Neural progenitor cell (in vitro differentiated cells): ENCODE measurements at regions not wholly inside any gene's neighbourhood (a gene's known extent, or its start where the extent isn't known, plus 50 kb on each side); places are given as distances from the start of the nearest gene placed in this dataset.
A peak's percentile ranks its signal among the peaks of the same experiment; 100 is the strongest.

ENCODE experiments used
- DNase-seq: peaks from one replicate; pipeline ENCODE4 v3.0.0-alpha.2; 2016; ENCODE audit warnings: low spot score
- H2AFZ ChIP-seq: fragments of 200-600 bp; sonication (generic); replicated peaks from 2 replicates; pipeline ENCODE4 v1.6.1; 2016; ENCODE audit warnings: antibody characterized with exemption
- H3F3A ChIP-seq: fragments of 200-600 bp; sonication (generic); 2 replicates; pipeline ENCODE4 v1.6.1; 2016; ENCODE audit warnings: antibody characterized with exemption, low read depth
- H3K27ac ChIP-seq: fragments of 200-600 bp; sonication (generic); 2 replicates; pipeline ENCODE4 v1.5.1; 2016; ENCODE audit warnings: mild to moderate bottlenecking
- H3K27me3 ChIP-seq: fragments of 200-600 bp; sonication (generic); 2 replicates; pipeline ENCODE4 v1.6.1; 2016; ENCODE audit warnings: mild to moderate bottlenecking, moderate library complexity
- H3K36me3 ChIP-seq: fragments of 200-600 bp; sonication (generic); 2 replicates; pipeline ENCODE4 v1.5.1; 2016
- H3K4me1 ChIP-seq: fragments of 200-600 bp; sonication (generic); 2 replicates; pipeline ENCODE4 v1.6.1; 2016; ENCODE audit warnings: mixed run types
- H3K4me2 ChIP-seq: fragments of 200-600 bp; sonication (generic); 2 replicates; pipeline ENCODE4 v1.6.1; 2016
- H3K4me3 ChIP-seq: fragments of 200-600 bp; sonication (generic); 2 replicates; pipeline ENCODE4 v1.5.1; 2016
- H3K79me2 ChIP-seq: fragments of 200-600 bp; sonication (generic); 2 replicates; pipeline ENCODE4 v1.6.1; 2016; ENCODE audit warnings: low read depth
- H3K9ac ChIP-seq: fragments of 200-600 bp; sonication (generic); 2 replicates; pipeline ENCODE4 v1.6.1; 2016
- H3K9me3 ChIP-seq: fragments of 200-600 bp; sonication (generic); 2 replicates; pipeline ENCODE4 v1.5.1; 2016; ENCODE audit warnings: low read depth
- H4K20me1 ChIP-seq: fragments of 200-600 bp; sonication (generic); 2 replicates; pipeline ENCODE4 v1.6.1; 2016; ENCODE audit warnings: low read depth
- H3K27ac Mint-ChIP-seq: 3 replicates; pipeline ENCODE4 v1.8.0; 2021; ENCODE audit warnings: mixed read lengths
- H3K27me3 Mint-ChIP-seq: 2 replicates; pipeline ENCODE4 v1.8.0; 2022; ENCODE audit warnings: low read depth, mild to moderate bottlenecking, inconsistent platforms, moderate library complexity, mixed read lengths; ENCODE audit not compliant: insufficient read depth
- H3K36me3 Mint-ChIP-seq: 3 replicates; pipeline ENCODE4 v1.8.0; 2021; ENCODE audit warnings: mixed read lengths
- H3K4me1 Mint-ChIP-seq: 3 replicates; pipeline ENCODE4 v1.8.0; 2021; ENCODE audit warnings: mixed read lengths
- H3K4me3 Mint-ChIP-seq: 3 replicates; pipeline ENCODE4 v1.8.0; 2021; ENCODE audit warnings: mild to moderate bottlenecking, moderate library complexity, mixed read lengths
- H3K9me3 Mint-ChIP-seq: 3 replicates; pipeline ENCODE4 v1.8.0; 2020; ENCODE audit warnings: mixed read lengths
- CTCF ChIP-seq: fragments of 200-600 bp; sonication (generic); IDR thresholded peaks from 2 replicates; pipeline ENCODE4 v1.5.1; 2017; ENCODE audit warnings: antibody characterized with exemption, mild to moderate bottlenecking
- EZH2 ChIP-seq: fragments of 200-600 bp; sonication (generic); IDR thresholded peaks from 2 replicates; pipeline ENCODE4 v1.6.1; 2017; ENCODE audit warnings: antibody characterized with exemption, mild to moderate bottlenecking, moderate library complexity
- EZH2phosphoT487 ChIP-seq: fragments of 200-600 bp; sonication (generic); IDR thresholded peaks from 2 replicates; pipeline ENCODE4 v1.6.1; 2017; ENCODE audit warnings: antibody characterized with exemption

- Mint-ChIP-seq H3K9me3 (no peaks in the 10 kb centered on the region), H3K27me3 (no peaks in the 10 kb centered on the region), H3K4me1 (no peaks in the 10 kb centered on the region), H3K27ac (no peak overlapping the region), H3K36me3 (no peaks in the 10 kb centered on the region), H3K4me3 (no peak overlapping the region)
- no peak for TF ChIP-seq EZH2
- peak; percentile 54 for TF ChIP-seq CTCF
- no peak for TF ChIP-seq EZH2phosphoT487
- H3K4me1 ChIP-seq, result no peaks in the 10 kb centered on the region
- H3K9me3 ChIP-seq, result no peaks in the 10 kb centered on the region
- no peak overlapping the region for H3K4me3 ChIP-seq
- H3K9ac ChIP-seq, result no peak overlapping the region
- H3K36me3 ChIP-seq, result no peaks in the 10 kb centered on the region
- H3F3A ChIP-seq, result no peaks in the 10 kb centered on the region
- H2AFZ ChIP-seq, result no peak overlapping the region
- H3K4me2 ChIP-seq, result no peak overlapping the region
- no peaks in the 10 kb centered on the region for H4K20me1 ChIP-seq
- no peaks in the 10 kb centered on the region for H3K79me2 ChIP-seq
- H3K27me3 ChIP-seq, result no peaks in the 10 kb centered on the region
- peak; percentile 17 for DNase-seq
- no peak overlapping the region for H3K27ac ChIP-seq
These were observed 138.5 kb upstream of the TYRP1 start for GRCh38 chr9:12554636-12555035.

- H3K9ac ChIP-seq, result no peak overlapping the region
- no peaks in the 10 kb centered on the region for H3K9me3 ChIP-seq
- no peaks in the 10 kb centered on the region for H3K79me2 ChIP-seq
- TF ChIP-seq EZH2phosphoT487, result no peak
- no peak for TF ChIP-seq CTCF
- TF ChIP-seq EZH2, result no peak
- peak; percentile 9 for DNase-seq
- no peaks in the 10 kb centered on the region for H3K36me3 Mint-ChIP-seq
- no peak overlapping the region for H3K4me3 ChIP-seq
- H3K4me1 ChIP-seq, result no peaks in the 10 kb centered on the region
- no peak overlapping the region for H3K27ac Mint-ChIP-seq
- no peaks in the 10 kb centered on the region for H4K20me1 ChIP-seq
- H3K27me3 Mint-ChIP-seq, result peaks cover 3% of the 10 kb centered on the region
- no peak overlapping the region for H3K4me3 Mint-ChIP-seq
- H3K4me2 ChIP-seq, result no peak overlapping the region
- no peaks in the 10 kb centered on the region for H3K9me3 Mint-ChIP-seq
- H2AFZ ChIP-seq, result no peak overlapping the region
- H3K27me3 ChIP-seq, result no peaks in the 10 kb centered on the region
- H3K36me3 ChIP-seq, result no peaks in the 10 kb centered on the region
- H3K27ac ChIP-seq, result no peak overlapping the region
- no peaks in the 10 kb centered on the region for H3F3A ChIP-seq
- H3K4me1 Mint-ChIP-seq, result peaks cover 11% of the 10 kb centered on the region
These were observed 126.6 kb upstream of the TYRP1 start for GRCh38 chr9:12566404-12567090.

- no peaks in the 10 kb centered on the region for H3K4me1 Mint-ChIP-seq
- H4K20me1 ChIP-seq, result no peaks in the 10 kb centered on the region
- no peaks in the 10 kb centered on the region for H3K27me3 ChIP-seq
- no peaks in the 10 kb centered on the region for H3K27me3 Mint-ChIP-seq
- no peak overlapping the region for H3K4me3 Mint-ChIP-seq
- H3K36me3 ChIP-seq, result no peaks in the 10 kb centered on the region
- H2AFZ ChIP-seq, result no peak overlapping the region
- no peak overlapping the region for H3K9ac ChIP-seq
- no peaks in the 10 kb centered on the region for H3K4me1 ChIP-seq
- H3K36me3 Mint-ChIP-seq, result no peaks in the 10 kb centered on the region
- no peaks in the 10 kb centered on the region for H3K9me3 ChIP-seq
- no peak overlapping the region for H3K4me2 ChIP-seq
- TF ChIP-seq EZH2 (no peak), EZH2phosphoT487 (no peak), CTCF (no peak)
- H3K79me2 ChIP-seq, result no peaks in the 10 kb centered on the region
- no peak overlapping the region for H3K27ac Mint-ChIP-seq
- H3K9me3 Mint-ChIP-seq, result no peaks in the 10 kb centered on the region
- H3F3A ChIP-seq, result no peaks in the 10 kb centered on the region
- no peak for DNase-seq
- no peak overlapping the region for H3K4me3 ChIP-seq
- no peak overlapping the region for H3K27ac ChIP-seq
These were observed 108.3 kb upstream of the TYRP1 start for GRCh38 chr9:12584656-12585522.
